Natural killer cell (primary cell): ENCODE measurements at regions not wholly inside any gene's neighbourhood (a gene's known extent, or its start where the extent isn't known, plus 50 kb on each side); places are given as distances from the start of the nearest gene placed in this dataset.

Experiments used
- ATAC-seq, 3 donors: fragments of 150-1000 bp in 2 of 3; fragments of 200-7000 bp in 1 of 3; cut with Tn5 transposase; 1 replicate in 1 of 3; 2 replicates in 2 of 3; pipeline ENCODE4 v1.10.0; 2021; ENCODE audit warnings: mild to moderate bottlenecking in 2 of 3, moderate library complexity in 2 of 3
- DNase-seq, 2 donors: peaks; one replicate each; pipeline versions ENCODE4 v3.0.0 to v3.0.0-alpha.2; 2013 to 2021; ENCODE audit warnings: mixed read lengths in 1 of 2
- H3K27ac ChIP-seq: one replicate; pipeline ENCODE4 v1.5.1; 2013; ENCODE audit warnings: mild to moderate bottlenecking, low read length
- H3K27me3 ChIP-seq: one replicate; pipeline ENCODE4 v1.6.1; 2013; ENCODE audit warnings: low read length; ENCODE audit not compliant: control insufficient read depth, insufficient read depth
- H3K36me3 ChIP-seq: one replicate; pipeline ENCODE4 v1.6.1; 2013; ENCODE audit warnings: low read length; ENCODE audit not compliant: control insufficient read depth, insufficient read depth
- H3K4me1 ChIP-seq: one replicate; pipeline ENCODE4 v1.6.1; 2013; ENCODE audit warnings: low read length; ENCODE audit not compliant: control insufficient read depth, insufficient read depth
- H3K4me3 ChIP-seq: one replicate; pipeline ENCODE4 v1.5.1; 2013; ENCODE audit warnings: low read length
- H3K9me3 ChIP-seq: one replicate; pipeline ENCODE4 v1.6.1; 2013; ENCODE audit warnings: low read length; ENCODE audit not compliant: control insufficient read depth, insufficient read depth
- H3K27ac Mint-ChIP-seq, 2 donors: one replicate each; pipeline ENCODE4 v1.8.0; 2022; ENCODE audit warnings: mild to moderate bottlenecking in 2 of 2, mixed read lengths in 2 of 2, moderate library complexity in 1 of 2
- H3K27me3 Mint-ChIP-seq, 2 donors: one replicate each; pipeline ENCODE4 v1.8.0; 2022; ENCODE audit warnings: low read depth in 2 of 2, mixed read lengths in 2 of 2
- H3K36me3 Mint-ChIP-seq: one replicate; pipeline ENCODE4 v1.8.0; 2022; ENCODE audit warnings: mixed read lengths
- H3K4me1 Mint-ChIP-seq, 2 donors: one replicate each; pipeline ENCODE4 v1.8.0; 2022; ENCODE audit warnings: mixed read lengths in 2 of 2
- H3K4me3 Mint-ChIP-seq: one replicate; pipeline ENCODE4 v1.8.0; 2022; ENCODE audit warnings: mild to moderate bottlenecking, moderate library complexity, mixed read lengths
- H3K9me3 Mint-ChIP-seq, 2 donors: one replicate each; pipeline ENCODE4 v1.8.0; 2022; ENCODE audit warnings: mixed read lengths in 2 of 2
- WGBS: methylation state at CpG from one replicate; pipeline ENCODE4 v1.1.7; 2013; ENCODE audit warnings: missing lambda C conversion rate; ENCODE audit not compliant: insufficient coverage; 5-methylcytosine and 5-hydroxymethylcytosine counted together
- intact Hi-C: fragments of 100-400 bp; cut with micrococcal nuclease; formaldehyde crosslinking; loops from one replicate; pipeline ENCODE4 v1.14.2; 2022
- TF ChIP-seq, protein P1 (sequence below): fragments of 200-600 bp; IDR thresholded peaks from one replicate; pipeline ENCODE4 v1.8.0; 2022; ENCODE audit warnings: antibody characterized with exemption

DNA sequence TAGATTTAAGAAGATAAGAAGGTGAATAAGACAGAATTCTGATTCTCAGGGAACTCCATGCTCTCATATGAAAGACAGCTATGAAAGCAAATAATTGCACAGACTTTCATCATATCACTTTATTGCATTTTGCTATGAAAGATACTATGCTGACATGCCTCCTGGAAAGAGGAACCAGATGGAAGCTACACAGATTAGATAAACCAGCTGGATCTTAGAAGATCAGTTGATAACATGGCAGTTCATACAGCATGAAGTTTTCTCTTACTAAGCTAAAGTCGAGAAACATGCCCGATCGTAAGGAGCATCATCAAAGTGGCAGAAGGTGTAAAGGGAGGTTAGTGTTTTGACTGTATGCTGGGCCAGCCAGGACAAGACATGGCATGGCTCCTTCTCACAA lies 112.5 kb upstream of the DPP6 start:
- Mint-ChIP-seq H3K27me3 (no peaks in the 10 kb centered on the region), H3K36me3 (no peaks in the 10 kb centered on the region), H3K4me3 (no peak overlapping the region), H3K9me3 (peaks cover 9 to 15% of the 10 kb centered on the region in 2 donors), H3K27ac (no peak overlapping the region), H3K4me1 (no peaks in the 10 kb centered on the region)
- DNase-seq = no peak
- Histone ChIP-seq H3K27me3 (no peaks in the 10 kb centered on the region), H3K9me3 (peaks cover 2% of the 10 kb centered on the region), H3K27ac (no peak overlapping the region), H3K4me3 (no peak overlapping the region), H3K36me3 (no peaks in the 10 kb centered on the region), H3K4me1 (no peaks in the 10 kb centered on the region)
- WGBS = 91% methylated on average over 3 of the region's 3 CpGs
- TF ChIP-seq, protein P1, sequence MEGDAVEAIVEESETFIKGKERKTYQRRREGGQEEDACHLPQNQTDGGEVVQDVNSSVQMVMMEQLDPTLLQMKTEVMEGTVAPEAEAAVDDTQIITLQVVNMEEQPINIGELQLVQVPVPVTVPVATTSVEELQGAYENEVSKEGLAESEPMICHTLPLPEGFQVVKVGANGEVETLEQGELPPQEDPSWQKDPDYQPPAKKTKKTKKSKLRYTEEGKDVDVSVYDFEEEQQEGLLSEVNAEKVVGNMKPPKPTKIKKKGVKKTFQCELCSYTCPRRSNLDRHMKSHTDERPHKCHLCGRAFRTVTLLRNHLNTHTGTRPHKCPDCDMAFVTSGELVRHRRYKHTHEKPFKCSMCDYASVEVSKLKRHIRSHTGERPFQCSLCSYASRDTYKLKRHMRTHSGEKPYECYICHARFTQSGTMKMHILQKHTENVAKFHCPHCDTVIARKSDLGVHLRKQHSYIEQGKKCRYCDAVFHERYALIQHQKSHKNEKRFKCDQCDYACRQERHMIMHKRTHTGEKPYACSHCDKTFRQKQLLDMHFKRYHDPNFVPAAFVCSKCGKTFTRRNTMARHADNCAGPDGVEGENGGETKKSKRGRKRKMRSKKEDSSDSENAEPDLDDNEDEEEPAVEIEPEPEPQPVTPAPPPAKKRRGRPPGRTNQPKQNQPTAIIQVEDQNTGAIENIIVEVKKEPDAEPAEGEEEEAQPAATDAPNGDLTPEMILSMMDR = no peak
- intact Hi-C loops = no loop called here
- no peak for ATAC-seq

DNA sequence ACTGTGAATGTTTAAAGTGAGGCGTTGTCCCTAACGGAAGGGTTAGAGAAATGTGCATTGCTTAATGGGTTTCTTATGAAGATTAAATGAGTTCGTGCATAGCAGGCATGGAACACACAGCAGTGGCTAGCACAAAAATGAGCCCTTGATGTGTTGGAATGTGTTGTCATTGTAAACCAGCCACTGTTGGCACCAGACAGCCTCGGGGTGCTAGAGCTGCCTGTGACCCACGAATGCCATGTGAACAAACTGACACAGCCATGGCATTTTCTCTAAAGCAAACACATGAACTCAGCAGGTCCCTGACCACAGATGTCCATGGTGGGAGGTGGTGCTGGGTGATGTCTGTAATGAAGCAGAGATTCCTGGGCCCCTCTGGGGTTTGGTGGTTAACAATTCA lies 111.1 kb upstream of the DPP6 start:
- Mint-ChIP-seq H3K9me3 (peaks cover 12 to 19% of the 10 kb centered on the region in 2 donors), H3K4me3 (no peak overlapping the region), H3K27ac (no peak overlapping the region), H3K36me3 (no peaks in the 10 kb centered on the region), H3K4me1 (no peaks in the 10 kb centered on the region), H3K27me3 (no peaks in the 10 kb centered on the region)
- no peak overlapping the region for H3K4me3 ChIP-seq
- no peaks in the 10 kb centered on the region for H3K27me3 ChIP-seq
- no peak overlapping the region for H3K27ac ChIP-seq
- TF ChIP-seq, protein P1 = no peak
- intact Hi-C loops = no loop called here
- H3K9me3 ChIP-seq = peaks cover 2% of the 10 kb centered on the region
- 80% methylated on average over 5 of the region's 5 CpGs for WGBS
- no peak for DNase-seq
- ATAC-seq = no peak
- no peaks in the 10 kb centered on the region for H3K36me3 ChIP-seq
- H3K4me1 ChIP-seq = no peaks in the 10 kb centered on the region

DNA sequence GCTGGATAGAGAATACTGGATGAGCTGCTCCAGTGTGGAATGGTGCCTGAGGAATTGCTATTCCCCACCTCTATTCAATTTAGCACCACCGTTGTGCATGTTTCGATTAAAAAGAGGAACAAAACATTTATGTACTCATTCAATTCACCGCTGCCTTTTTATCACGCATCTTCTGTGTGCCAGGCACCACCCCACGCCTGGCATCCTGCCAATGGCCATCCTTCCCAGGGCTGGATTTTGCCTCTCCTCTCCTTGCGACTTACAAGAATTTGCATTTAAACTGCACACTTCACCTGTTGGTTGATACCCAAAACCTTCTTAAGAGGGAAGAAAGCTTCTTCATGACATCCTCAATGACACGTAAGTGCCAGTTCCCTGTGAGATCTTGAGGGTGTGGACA lies 110.2 kb upstream of the DPP6 start:
- peaks cover 12 to 19% of the 10 kb centered on the region in 2 donors for H3K9me3 Mint-ChIP-seq
- H3K27ac ChIP-seq = no peak overlapping the region
- DNase-seq = no peak
- H3K4me3 Mint-ChIP-seq = no peak overlapping the region
- TF ChIP-seq, protein P1 = no peak
- no peaks in the 10 kb centered on the region for H3K36me3 Mint-ChIP-seq
- no peaks in the 10 kb centered on the region for H3K4me1 ChIP-seq
- intact Hi-C loops = no loop called here
- H3K27ac Mint-ChIP-seq = no peak overlapping the region
- peaks cover 2% of the 10 kb centered on the region for H3K9me3 ChIP-seq
- no peaks in the 10 kb centered on the region for H3K27me3 ChIP-seq
- no peaks in the 10 kb centered on the region for H3K27me3 Mint-ChIP-seq
- H3K4me1 Mint-ChIP-seq = no peaks in the 10 kb centered on the region
- 90% methylated on average over 7 of the region's 7 CpGs for WGBS
- H3K36me3 ChIP-seq = no peaks in the 10 kb centered on the region
- no peak overlapping the region for H3K4me3 ChIP-seq
- no peak for ATAC-seq

DNA sequence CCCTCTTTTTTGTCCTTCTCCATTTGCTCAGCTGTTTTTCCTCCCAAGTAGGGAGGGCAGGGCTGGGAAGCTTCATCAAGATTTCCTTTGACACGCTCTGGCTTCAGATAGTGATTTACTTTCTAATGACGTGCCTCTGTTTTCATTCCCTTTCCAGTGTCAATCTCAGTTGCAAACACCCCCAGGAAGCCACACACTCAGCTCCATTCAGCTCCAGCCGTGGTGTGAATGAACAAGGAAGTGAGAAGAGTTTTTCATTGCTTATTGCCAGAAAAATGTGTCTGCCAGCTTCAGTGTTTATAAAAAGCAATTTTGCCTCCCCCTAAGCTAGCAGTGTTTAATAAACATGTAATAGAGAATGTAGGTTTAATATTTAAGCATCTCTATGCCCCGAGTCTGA lies 108.7 kb upstream of the DPP6 start:
- Mint-ChIP-seq H3K27ac (no peak overlapping the region), H3K4me3 (no peak overlapping the region), H3K27me3 (no peaks in the 10 kb centered on the region), H3K4me1 (no peaks in the 10 kb centered on the region), H3K9me3 (peaks cover 12 to 15% of the 10 kb centered on the region in 2 donors), H3K36me3 (no peaks in the 10 kb centered on the region)
- 15% methylated on average over 3 of the region's 4 CpGs for WGBS
- intact Hi-C loops = no loop called here
- Histone ChIP-seq H3K27me3 (no peaks in the 10 kb centered on the region), H3K36me3 (no peaks in the 10 kb centered on the region), H3K4me3 (no peak overlapping the region), H3K4me1 (no peaks in the 10 kb centered on the region), H3K27ac (no peak overlapping the region), H3K9me3 (peaks cover 2% of the 10 kb centered on the region)
- no peak for DNase-seq
- no peak for ATAC-seq
- TF ChIP-seq, protein P1 = no peak
